ENCODE measurements at regions not wholly inside any gene's neighbourhood (a gene's known extent, or its start where the extent isn't known, plus 50 kb on each side); places are given as distances from the start of the nearest gene placed in this dataset.

GRCh38 chr2:103880081-103880834, 973.7 kb upstream of the POU3F3 start:
- no peak for TF ChIP-seq YY1 (IDR thresholded peaks at IDR 0.05; ENCODE audit: insufficient read depth, insufficient read length)
- TF ChIP-seq ZNF274 (IDR thresholded peaks at IDR 0.05; ENCODE audit: low read depth, low read length): no peak
- no peak for TF ChIP-seq SUZ12 (IDR thresholded peaks at IDR 0.05; ENCODE audit: extremely low read depth, insufficient read depth, insufficient read length)
